ENCODE measurements at regions not wholly inside any gene's neighbourhood (a gene's known extent, or its start where the extent isn't known, plus 50 kb on each side); places are given as distances from the start of the nearest gene placed in this dataset.

DNA sequence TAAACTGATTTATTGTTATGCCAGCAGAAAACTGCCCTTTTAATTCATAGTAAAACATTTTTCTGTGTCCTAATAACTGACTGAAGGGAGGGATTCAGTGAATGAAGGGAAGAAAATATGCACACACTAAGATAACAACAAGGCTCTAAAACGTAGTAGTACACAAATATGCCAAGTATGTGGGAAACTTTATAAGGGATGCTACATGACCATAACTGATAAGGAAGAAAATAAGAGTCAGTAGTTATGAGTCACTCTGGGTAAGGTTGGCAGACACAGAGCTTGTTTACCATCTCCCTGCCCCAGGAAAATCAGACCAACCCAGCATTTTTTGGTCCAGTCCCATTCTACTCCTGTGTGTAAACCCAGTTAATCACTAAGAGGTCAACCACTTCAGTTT, 124.2 kb downstream of the RPRM start:
- H3K9me3 ChIP-seq (ENCODE audit: insufficient read depth, low read length, severe bottlenecking), result no peaks in the 10 kb centered on the region
- no peak overlapping the region for H2AFZ ChIP-seq (ENCODE audit: low read depth, low read length)
- no peaks in the 10 kb centered on the region for H3K79me2 ChIP-seq (ENCODE audit: insufficient read depth, low read length)
- H3K27ac ChIP-seq (ENCODE audit: low read length), result no peak overlapping the region
- DNase-seq, result no peak
- ATAC-seq (ENCODE audit: insufficient read depth, low read depth), result no peak
- TF ChIP-seq EZH2 (IDR thresholded peaks at IDR 0.05; ENCODE audit: borderline replicate concordance, low read depth, low read length, severe bottlenecking), result no peak
- no peaks in the 10 kb centered on the region for H3K27me3 ChIP-seq (ENCODE audit: insufficient read depth, low read length, poor library complexity)
- no peak overlapping the region for H3K4me2 ChIP-seq (ENCODE audit: insufficient read depth, low read length)
- no peaks in the 10 kb centered on the region for H3K36me3 ChIP-seq (ENCODE audit: insufficient read depth, low read length)
- no peak overlapping the region for H3K9ac ChIP-seq (ENCODE audit: low read depth, low read length)
- H3K4me1 ChIP-seq (ENCODE audit: insufficient read depth, low read length), result no peaks in the 10 kb centered on the region
- no peaks in the 10 kb centered on the region for H4K20me1 ChIP-seq (ENCODE audit: insufficient read depth, low read length)
- H3K4me3 ChIP-seq (ENCODE audit: low read depth in 1 of 2, low read length in 2 of 2), result no peak overlapping the region

DNA sequence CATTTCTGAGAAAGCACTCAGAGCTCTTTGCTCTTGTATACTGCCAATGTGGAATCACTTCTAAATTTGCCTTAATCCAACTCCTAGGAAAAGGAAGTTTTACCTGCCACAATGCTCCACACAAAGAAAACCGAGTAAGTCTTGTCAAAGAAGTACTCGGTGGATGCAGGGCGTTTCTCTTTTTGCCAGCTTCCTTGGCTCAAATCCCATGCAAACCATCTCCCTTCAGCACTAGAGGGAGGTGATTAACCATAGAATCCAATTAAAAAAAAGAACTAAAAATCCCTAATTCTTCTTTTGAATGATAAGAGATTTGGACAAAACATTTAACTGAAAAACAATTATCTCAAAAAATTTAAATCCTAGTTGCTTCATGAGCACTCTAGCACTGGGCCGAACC, 129.0 kb downstream of the RPRM start:
- Histone ChIP-seq H3K4me3 (ENCODE audit: low read depth in 1 of 2, low read length in 2 of 2) (no peak overlapping the region), H3K9me3 (ENCODE audit: insufficient read depth, low read length, severe bottlenecking) (no peaks in the 10 kb centered on the region)
- no peak for ATAC-seq (ENCODE audit: insufficient read depth, low read depth)

DNA sequence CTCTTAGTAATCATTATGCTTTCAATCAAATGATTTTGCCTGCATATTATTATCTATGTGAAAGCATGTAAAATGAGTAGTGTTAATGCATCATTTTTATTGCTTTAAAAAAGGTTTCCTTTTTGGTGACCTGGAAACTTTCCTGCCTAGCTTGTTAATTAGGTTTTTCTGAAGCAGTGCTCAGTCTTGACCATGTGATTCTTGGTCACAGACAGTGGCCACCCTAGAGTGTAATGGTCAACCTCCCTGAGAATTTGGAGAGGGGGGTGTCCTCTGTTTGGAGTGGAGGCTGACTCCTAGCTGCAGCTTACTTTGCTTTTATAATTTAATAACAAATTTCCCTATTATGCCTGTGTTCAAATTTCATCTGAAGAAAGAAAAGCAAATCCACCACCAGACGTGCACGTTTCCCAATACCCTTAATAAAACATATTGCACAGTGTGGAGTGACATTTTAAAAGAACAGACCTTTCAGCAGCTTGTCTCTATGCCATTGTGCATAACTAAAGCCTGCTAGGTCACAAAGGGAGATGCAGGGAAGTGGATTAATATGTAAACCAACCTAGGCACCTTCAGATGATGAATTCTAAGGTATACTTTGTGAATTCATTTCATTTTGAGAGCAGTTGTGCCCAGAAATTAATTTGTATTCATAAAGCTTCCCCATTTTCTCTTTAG, 130.6 kb downstream of the RPRM start:
- DNase-seq (no peak), ATAC-seq (ENCODE audit: insufficient read depth, low read depth) (no peak)
- Histone ChIP-seq H3K9me3 (ENCODE audit: insufficient read depth, low read length, severe bottlenecking) (no peaks in the 10 kb centered on the region), H2AFZ (ENCODE audit: low read depth, low read length) (no peak overlapping the region), H3K9ac (ENCODE audit: low read depth, low read length) (no peak overlapping the region), H3K4me2 (ENCODE audit: insufficient read depth, low read length) (no peak overlapping the region), H3K27me3 (ENCODE audit: insufficient read depth, low read length, poor library complexity) (no peaks in the 10 kb centered on the region), H3K4me1 (ENCODE audit: insufficient read depth, low read length) (no peaks in the 10 kb centered on the region), H3K79me2 (ENCODE audit: insufficient read depth, low read length) (no peaks in the 10 kb centered on the region), H4K20me1 (ENCODE audit: insufficient read depth, low read length) (no peaks in the 10 kb centered on the region), H3K27ac (ENCODE audit: low read length) (no peak overlapping the region), H3K4me3 (ENCODE audit: low read depth in 1 of 2, low read length in 2 of 2) (no peak overlapping the region), H3K36me3 (ENCODE audit: insufficient read depth, low read length) (no peaks in the 10 kb centered on the region)
- TF ChIP-seq EZH2 (IDR thresholded peaks at IDR 0.05; ENCODE audit: borderline replicate concordance, low read depth, low read length, severe bottlenecking), result no peak
- TF ChIP-seq, protein P1, sequence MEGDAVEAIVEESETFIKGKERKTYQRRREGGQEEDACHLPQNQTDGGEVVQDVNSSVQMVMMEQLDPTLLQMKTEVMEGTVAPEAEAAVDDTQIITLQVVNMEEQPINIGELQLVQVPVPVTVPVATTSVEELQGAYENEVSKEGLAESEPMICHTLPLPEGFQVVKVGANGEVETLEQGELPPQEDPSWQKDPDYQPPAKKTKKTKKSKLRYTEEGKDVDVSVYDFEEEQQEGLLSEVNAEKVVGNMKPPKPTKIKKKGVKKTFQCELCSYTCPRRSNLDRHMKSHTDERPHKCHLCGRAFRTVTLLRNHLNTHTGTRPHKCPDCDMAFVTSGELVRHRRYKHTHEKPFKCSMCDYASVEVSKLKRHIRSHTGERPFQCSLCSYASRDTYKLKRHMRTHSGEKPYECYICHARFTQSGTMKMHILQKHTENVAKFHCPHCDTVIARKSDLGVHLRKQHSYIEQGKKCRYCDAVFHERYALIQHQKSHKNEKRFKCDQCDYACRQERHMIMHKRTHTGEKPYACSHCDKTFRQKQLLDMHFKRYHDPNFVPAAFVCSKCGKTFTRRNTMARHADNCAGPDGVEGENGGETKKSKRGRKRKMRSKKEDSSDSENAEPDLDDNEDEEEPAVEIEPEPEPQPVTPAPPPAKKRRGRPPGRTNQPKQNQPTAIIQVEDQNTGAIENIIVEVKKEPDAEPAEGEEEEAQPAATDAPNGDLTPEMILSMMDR (IDR thresholded peaks at IDR 0.05; ENCODE audit: borderline replicate concordance, extremely low read depth, low read length, poor library complexity, severe bottlenecking), result no peak

More for the DNA sequence above, 129.0 kb downstream of the RPRM start:
- Histone ChIP-seq H3K9ac (ENCODE audit: low read depth, low read length) (no peak overlapping the region), H3K36me3 (ENCODE audit: insufficient read depth, low read length) (no peaks in the 10 kb centered on the region), H3K4me1 (ENCODE audit: insufficient read depth, low read length) (no peaks in the 10 kb centered on the region), H3K4me2 (ENCODE audit: insufficient read depth, low read length) (no peak overlapping the region), H3K27ac (ENCODE audit: low read length) (no peak overlapping the region), H2AFZ (ENCODE audit: low read depth, low read length) (no peak overlapping the region), H3K27me3 (ENCODE audit: insufficient read depth, low read length, poor library complexity) (no peaks in the 10 kb centered on the region), H3K79me2 (ENCODE audit: insufficient read depth, low read length) (no peaks in the 10 kb centered on the region), H4K20me1 (ENCODE audit: insufficient read depth, low read length) (no peaks in the 10 kb centered on the region)
- DNase-seq, result no peak
- TF ChIP-seq, protein P1 (IDR thresholded peaks at IDR 0.05; ENCODE audit: borderline replicate concordance, extremely low read depth, low read length, poor library complexity, severe bottlenecking), result no peak
- no peak for TF ChIP-seq EZH2 (IDR thresholded peaks at IDR 0.05; ENCODE audit: borderline replicate concordance, low read depth, low read length, severe bottlenecking)

DNA sequence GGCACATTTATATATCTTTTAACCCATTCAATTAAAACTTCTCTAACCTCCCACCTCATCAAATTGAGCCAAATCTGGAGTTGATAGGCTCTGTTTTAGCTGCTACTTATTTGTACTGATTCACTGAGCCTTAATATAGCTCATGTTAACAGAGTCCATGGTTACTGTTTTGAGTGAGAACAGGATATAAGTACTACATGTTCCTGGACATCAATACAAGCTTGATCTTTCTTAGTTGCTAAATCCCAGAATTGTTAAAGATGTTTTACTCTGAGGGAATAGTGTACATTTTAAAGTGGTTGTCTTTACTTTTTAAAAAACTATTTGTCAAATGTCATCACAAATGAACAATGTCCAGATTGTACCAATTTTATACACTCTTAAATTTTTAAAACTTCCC, 157.7 kb downstream of the RPRM start:
- Histone ChIP-seq H4K20me1 (ENCODE audit: insufficient read depth, low read length) (no peaks in the 10 kb centered on the region), H3K27me3 (ENCODE audit: insufficient read depth, low read length, poor library complexity) (no peaks in the 10 kb centered on the region), H2AFZ (ENCODE audit: low read depth, low read length) (no peak overlapping the region), H3K27ac (ENCODE audit: low read length) (no peak overlapping the region), H3K9me3 (ENCODE audit: insufficient read depth, low read length, severe bottlenecking) (no peaks in the 10 kb centered on the region), H3K4me3 (ENCODE audit: low read depth in 1 of 2, low read length in 2 of 2) (no peak overlapping the region), H3K36me3 (ENCODE audit: insufficient read depth, low read length) (no peaks in the 10 kb centered on the region), H3K4me2 (ENCODE audit: insufficient read depth, low read length) (no peak overlapping the region), H3K4me1 (ENCODE audit: insufficient read depth, low read length) (no peaks in the 10 kb centered on the region), H3K79me2 (ENCODE audit: insufficient read depth, low read length) (no peaks in the 10 kb centered on the region), H3K9ac (ENCODE audit: low read depth, low read length) (no peak overlapping the region)
- DNase-seq, result no peak
- no peak for TF ChIP-seq EZH2 (IDR thresholded peaks at IDR 0.05; ENCODE audit: borderline replicate concordance, low read depth, low read length, severe bottlenecking)
- TF ChIP-seq, protein P1 (IDR thresholded peaks at IDR 0.05; ENCODE audit: borderline replicate concordance, extremely low read depth, low read length, poor library complexity, severe bottlenecking), result no peak
- no peak for ATAC-seq (ENCODE audit: insufficient read depth, low read depth)

All from DND-41 (cell line).